ENCODE measurements at regions not wholly inside any gene's neighbourhood (a gene's known extent, or its start where the extent isn't known, plus 50 kb on each side); places are given as distances from the start of the nearest gene placed in this dataset.

DNA sequence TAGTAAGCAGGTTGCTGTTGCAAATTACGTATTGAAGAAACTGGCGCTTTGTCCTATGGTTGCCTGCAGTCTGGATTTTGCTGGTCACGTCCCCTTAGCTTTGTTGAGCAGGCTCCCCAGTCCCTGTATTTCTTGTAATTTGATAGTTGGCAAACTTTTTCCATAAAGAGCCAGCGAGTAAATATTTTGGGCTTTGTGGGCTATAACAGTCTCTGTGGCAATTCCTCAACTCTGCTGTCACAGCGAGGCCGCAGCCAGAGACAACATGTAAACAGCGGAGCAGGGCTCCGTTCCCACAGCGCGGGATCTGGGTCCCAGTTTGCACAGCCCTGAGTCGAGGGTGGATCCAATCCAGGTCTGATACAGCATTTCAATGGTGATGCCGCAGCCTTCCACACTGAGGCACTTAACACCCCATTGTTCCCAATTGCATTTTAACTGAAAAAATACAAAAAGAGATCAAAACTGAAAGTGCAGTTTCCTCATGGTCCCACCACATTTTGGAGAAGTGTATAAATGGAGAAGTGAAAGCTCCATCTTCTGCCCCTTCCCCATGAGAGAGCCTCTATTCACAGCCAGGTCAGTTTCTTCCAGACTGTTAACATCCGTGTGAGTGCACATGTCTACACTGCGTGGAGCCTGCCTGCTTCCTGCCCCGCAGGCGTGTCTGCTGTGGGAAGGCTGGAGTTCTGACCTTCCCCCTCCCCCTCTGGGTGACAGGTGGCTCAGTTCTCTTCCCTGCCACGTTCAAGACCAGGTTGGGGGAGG is 89.1 kb downstream of the RPS6KA4 start:
- intact Hi-C loops (cut with micrococcal nuclease): loop anchor here (2.0 kb wide), 1 partner anchor 89 kb away; the partner anchor contains the start of gene RPS6KA4
- POLR2A ChIA-PET: no interaction called here

DNA sequence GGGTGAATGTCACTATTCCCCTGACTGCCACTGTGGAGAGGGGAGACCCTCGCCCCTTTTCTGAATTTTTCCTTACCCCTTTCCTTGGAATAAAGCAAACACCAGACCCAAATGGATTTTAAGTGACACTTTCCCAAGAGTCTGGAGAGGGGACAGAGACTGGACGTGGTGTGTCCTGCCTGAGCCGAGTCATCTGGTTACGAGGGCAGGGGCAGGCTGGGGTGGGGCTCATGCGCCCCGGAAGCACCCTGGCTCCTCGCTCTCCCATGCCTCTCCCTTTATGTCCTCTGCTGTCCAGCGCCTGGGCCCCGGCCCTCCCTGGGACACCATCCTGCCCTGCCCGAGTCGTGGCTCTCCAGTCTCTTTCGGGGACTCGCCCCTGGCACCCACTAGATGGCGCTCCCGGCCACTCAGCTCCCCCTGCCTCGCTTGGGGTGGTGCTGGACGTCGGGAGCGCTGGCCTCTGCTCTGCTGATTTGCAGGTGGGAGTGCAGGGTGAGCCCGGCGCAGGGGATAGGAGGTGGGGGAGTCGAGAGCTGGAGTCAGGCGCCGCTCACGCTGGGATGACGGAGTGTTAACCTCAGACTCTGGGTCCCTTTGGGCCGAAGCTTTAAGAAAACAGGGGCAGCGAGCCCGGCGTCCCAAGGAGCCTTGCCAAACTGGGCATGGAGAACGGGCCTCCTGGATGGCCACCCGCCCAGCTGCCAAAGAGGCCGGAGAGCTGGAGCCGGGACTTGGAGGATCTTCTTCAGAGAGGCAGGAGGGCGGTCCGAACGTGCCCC is 89.8 kb downstream of the RPS6KA4 start:
- intact Hi-C loops (cut with micrococcal nuclease): loop anchor here (1.0 to 2.0 kb wide), 2 partner anchors 90 to 275 kb away; partner anchors contain the start of genes NRXN2 and RPS6KA4
- peak overlapping the region; percentile 57 for H3K4me3 Mint-ChIP-seq
- peaks cover 13% of the 10 kb centered on the region for H3K4me1 Mint-ChIP-seq (ENCODE audit: low read depth)
- H3K27ac Mint-ChIP-seq: no peak overlapping the region
- H3K9me3 Mint-ChIP-seq: no peaks in the 10 kb centered on the region
- ChIA-PET POLR2A (interaction anchor here (0.9 kb wide), 1 partner anchor 89 kb away, joined by 3 read pairs; no protein-coding TSS in a partner anchor), CTCF (interaction anchor here (0.6 to 3.1 kb wide), 53 partner anchors 9 to 278 kb away, joined by 3 to 39 read pairs (median 4); partner anchors contain the start of genes PRDX5, RPS6KA4 and TRMT112)
- H3K36me3 Mint-ChIP-seq: no peaks in the 10 kb centered on the region
- H3K27me3 Mint-ChIP-seq: peaks cover 17% of the 10 kb centered on the region
- DNase-seq: peak; percentile 84

More for the DNA sequence above, 89.1 kb downstream of the RPS6KA4 start:
- CTCF ChIA-PET: interaction anchor here (0.7 to 3.1 kb wide), 26 partner anchors 10 to 205 kb away, joined by 3 to 39 read pairs (median 8); partner anchors contain the start of genes PRDX5, RPS6KA4 and TRMT112
- H3K4me1 Mint-ChIP-seq (ENCODE audit: low read depth): peaks cover 13% of the 10 kb centered on the region
- no peaks in the 10 kb centered on the region for H3K36me3 Mint-ChIP-seq
- no peak for DNase-seq
- no peak overlapping the region for H3K27ac Mint-ChIP-seq
- peaks cover 17% of the 10 kb centered on the region for H3K27me3 Mint-ChIP-seq
- H3K9me3 Mint-ChIP-seq: no peaks in the 10 kb centered on the region
- H3K4me3 Mint-ChIP-seq: no peak overlapping the region

DNA sequence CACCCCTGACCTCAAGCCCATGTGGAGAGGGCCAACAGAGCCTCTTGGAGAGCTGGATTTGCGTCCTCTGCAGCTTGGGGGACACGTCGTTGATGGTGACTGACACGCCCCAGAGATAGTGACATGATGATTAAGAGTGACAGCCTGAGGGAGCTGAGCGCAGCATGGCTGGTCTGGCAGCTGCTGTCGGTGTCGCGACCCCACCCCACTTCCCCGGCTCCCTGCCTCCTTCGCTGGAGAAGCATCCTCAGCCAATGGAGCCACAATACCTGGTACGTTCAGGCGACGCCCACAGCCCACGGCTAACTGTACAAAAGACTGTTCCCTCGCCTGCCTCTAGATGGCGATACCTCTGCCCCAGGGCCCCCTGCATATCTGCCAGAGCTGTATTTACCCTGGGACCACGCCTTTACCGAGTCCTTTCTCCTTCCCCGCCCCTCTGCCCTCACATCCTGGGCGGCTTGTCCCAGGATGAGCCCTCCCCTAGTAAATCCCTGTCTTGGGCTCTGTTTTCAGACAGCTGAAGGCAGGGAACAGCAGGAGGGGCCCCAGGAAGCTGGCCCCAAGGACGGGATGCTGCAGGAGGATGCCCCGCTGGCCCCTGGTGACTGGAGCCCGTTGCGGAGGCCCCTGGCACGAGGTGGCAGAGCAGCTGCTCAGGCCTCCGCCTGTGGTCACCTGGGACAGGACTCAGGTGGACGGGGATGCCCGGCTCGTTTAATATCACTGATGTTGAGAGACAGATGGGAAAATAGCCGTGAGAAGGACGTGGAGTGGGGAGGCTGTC is 90.6 kb downstream of the RPS6KA4 start:
- CTCF ChIA-PET: interaction anchor here (0.6 to 3.1 kb wide), 54 partner anchors 9 to 277 kb away, joined by 3 to 39 read pairs (median 4); partner anchors contain the start of genes PRDX5, RPS6KA4 and TRMT112
- peaks cover 13% of the 10 kb centered on the region for H3K4me1 Mint-ChIP-seq (ENCODE audit: low read depth)
- H3K36me3 Mint-ChIP-seq: no peaks in the 10 kb centered on the region
- H3K4me3 Mint-ChIP-seq: peak overlapping the region; percentile 49
- no peak overlapping the region for H3K27ac Mint-ChIP-seq
- no peaks in the 10 kb centered on the region for H3K9me3 Mint-ChIP-seq
- POLR2A ChIA-PET: interaction anchor here (0.9 kb wide), 1 partner anchor 90 kb away, joined by 3 read pairs; no protein-coding TSS in a partner anchor
- H3K27me3 Mint-ChIP-seq: peaks cover 17% of the 10 kb centered on the region
- intact Hi-C loops (cut with micrococcal nuclease): loop anchor here (1.0 to 2.0 kb wide), 2 partner anchors 91 to 274 kb away; partner anchors contain the start of genes NRXN2 and RPS6KA4
- peak; percentile 82 for DNase-seq

DNA sequence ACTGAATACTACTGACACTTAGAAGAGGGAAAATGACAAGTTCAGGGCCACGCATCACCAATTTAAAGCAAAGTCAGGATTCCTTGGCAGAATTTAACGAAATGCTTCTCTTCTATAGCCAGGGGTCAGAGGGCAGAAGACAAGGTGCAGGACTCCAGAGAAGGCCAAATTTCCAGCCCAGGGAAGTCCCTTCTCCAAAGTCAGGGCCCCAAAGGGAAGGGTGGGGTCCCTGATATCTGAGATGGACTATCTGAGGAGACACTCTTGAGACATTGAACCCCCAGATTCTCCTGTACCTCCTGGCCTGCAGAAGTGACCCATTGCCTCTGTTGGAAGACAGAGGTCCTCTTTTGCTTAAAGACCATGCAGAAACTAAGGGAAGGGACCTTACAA is 91.2 kb downstream of the RPS6KA4 start:
- Mint-ChIP-seq H3K4me3 (no peak overlapping the region), H3K36me3 (no peaks in the 10 kb centered on the region), H3K27me3 (peaks cover 14% of the 10 kb centered on the region), H3K4me1 (ENCODE audit: low read depth) (peaks cover 13% of the 10 kb centered on the region), H3K27ac (no peak overlapping the region), H3K9me3 (no peaks in the 10 kb centered on the region)
- POLR2A ChIA-PET: no interaction called here
- CTCF ChIA-PET: interaction anchor here (0.6 to 3.1 kb wide), 31 partner anchors 8 to 255 kb away, joined by 3 to 39 read pairs (median 6); partner anchors contain the start of genes PRDX5 and TRMT112
- intact Hi-C loops (cut with micrococcal nuclease): no loop called here
- no peak for DNase-seq

DNA sequence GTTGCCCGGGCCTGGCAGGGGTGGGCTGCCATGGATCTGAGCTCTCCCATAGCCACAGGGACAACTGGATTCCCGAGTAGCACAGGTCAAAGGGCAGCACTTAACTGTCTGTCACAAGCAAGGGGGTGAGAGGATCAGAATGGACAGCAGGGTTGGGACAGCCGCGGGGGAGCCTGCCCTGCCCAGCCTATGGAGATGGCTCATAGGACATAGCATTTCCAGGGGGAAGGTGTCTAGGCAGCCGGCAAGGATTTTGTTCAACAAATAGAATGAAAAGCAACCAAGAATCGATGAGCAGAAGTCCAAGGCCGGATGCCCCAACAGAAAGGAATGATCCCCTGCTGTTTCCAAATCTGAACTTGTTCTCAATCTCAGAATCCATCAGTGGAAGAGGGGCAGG is 92.9 kb downstream of the RPS6KA4 start:
- H3K4me3 Mint-ChIP-seq: no peak overlapping the region

DNA sequence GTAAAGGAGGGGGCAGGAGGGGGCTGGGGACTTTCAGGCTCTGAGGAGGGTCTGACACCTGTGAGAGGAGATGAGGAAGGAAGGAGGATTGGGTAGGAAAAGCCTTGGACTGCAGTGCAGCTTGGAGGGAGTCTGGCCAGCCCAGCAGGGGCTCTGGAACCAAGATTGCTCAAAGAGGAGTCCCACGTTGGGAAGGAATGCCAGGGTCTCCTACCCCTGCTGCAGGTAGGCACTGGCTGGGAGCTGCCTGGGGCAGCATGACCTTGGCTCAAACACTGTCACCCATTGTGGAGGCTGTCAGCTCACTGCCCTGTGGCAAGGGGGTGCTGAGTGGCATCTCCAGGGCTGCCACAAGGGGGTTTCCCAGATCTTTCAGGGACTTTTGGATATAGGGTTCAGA is 94.5 kb downstream of the RPS6KA4 start:
- H3K4me3 Mint-ChIP-seq: no peak overlapping the region
- H3K27me3 Mint-ChIP-seq: peaks cover 4% of the 10 kb centered on the region
- CTCF ChIA-PET: interaction anchor here (0.6 kb wide), 1 partner anchor 37 kb away, joined by 3 read pairs; no protein-coding TSS in a partner anchor
- H3K4me1 Mint-ChIP-seq (ENCODE audit: low read depth): peaks cover 9% of the 10 kb centered on the region
- H3K36me3 Mint-ChIP-seq: no peaks in the 10 kb centered on the region
- POLR2A ChIA-PET: no interaction called here
- no peak for DNase-seq
- H3K27ac Mint-ChIP-seq: no peak overlapping the region
- H3K9me3 Mint-ChIP-seq: no peaks in the 10 kb centered on the region
- intact Hi-C loops (cut with micrococcal nuclease): no loop called here

More for the DNA sequence above, 92.9 kb downstream of the RPS6KA4 start:
- ChIA-PET POLR2A (no interaction called here), CTCF (interaction anchor here (0.9 to 1.0 kb wide), 2 partner anchors 15 to 184 kb away, joined by 3 to 5 read pairs; no protein-coding TSS in a partner anchor)
- peaks cover 12% of the 10 kb centered on the region for H3K27me3 Mint-ChIP-seq
- H3K4me1 Mint-ChIP-seq (ENCODE audit: low read depth): peaks cover 13% of the 10 kb centered on the region
- H3K9me3 Mint-ChIP-seq: no peaks in the 10 kb centered on the region
- intact Hi-C loops (cut with micrococcal nuclease): no loop called here
- DNase-seq: no peak
- H3K36me3 Mint-ChIP-seq: no peaks in the 10 kb centered on the region
- H3K27ac Mint-ChIP-seq: no peak overlapping the region

DNA sequence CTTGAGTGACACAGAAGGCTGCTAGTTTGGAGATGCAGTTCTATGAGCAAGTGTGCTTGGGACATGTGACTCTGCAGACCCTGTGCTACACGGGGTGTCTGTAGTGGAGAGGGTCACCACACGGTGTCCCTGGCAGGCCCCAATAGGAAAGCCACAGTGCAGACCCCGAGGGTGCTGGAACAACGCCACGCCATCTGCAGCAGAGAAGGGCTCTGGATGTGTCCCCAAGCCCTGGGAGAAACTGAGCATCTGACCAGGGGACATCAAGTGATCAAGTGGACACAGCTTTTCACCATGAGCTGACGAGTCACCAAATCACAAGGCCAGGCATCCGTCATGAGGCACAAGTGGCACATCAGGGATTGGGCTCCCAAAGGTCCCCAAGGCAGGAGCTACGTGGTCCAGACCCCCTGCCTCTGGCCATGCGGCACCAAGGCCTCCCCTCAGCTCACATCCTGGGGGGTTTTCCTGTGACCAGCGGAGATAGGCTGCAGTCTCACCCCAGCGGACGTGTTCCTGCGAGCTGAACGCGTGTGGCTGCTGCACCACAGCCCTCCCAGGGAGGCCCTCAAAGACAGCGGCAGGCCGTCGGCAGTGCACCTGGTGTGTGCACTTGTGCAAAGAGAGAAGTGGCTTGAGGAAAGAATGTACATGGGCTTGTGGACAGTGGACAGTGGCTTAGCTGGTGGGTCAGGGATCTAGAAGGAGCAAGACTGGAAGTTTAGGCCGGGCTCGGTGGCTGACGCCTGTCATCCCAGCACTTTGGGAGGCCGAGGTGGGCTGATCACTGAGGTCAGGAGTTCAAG is 96.7 kb downstream of the RPS6KA4 start:
- ChIA-PET POLR2A (no interaction called here), CTCF (no interaction called here)
- intact Hi-C loops (cut with micrococcal nuclease): no loop called here
- no peak overlapping the region for H3K27ac Mint-ChIP-seq
- H3K9me3 Mint-ChIP-seq: no peaks in the 10 kb centered on the region
- no peaks in the 10 kb centered on the region for H3K4me1 Mint-ChIP-seq (ENCODE audit: low read depth)
- no peak for DNase-seq
- H3K4me3 Mint-ChIP-seq: no peak overlapping the region
- H3K36me3 Mint-ChIP-seq: no peaks in the 10 kb centered on the region
- H3K27me3 Mint-ChIP-seq: no peaks in the 10 kb centered on the region

DNA sequence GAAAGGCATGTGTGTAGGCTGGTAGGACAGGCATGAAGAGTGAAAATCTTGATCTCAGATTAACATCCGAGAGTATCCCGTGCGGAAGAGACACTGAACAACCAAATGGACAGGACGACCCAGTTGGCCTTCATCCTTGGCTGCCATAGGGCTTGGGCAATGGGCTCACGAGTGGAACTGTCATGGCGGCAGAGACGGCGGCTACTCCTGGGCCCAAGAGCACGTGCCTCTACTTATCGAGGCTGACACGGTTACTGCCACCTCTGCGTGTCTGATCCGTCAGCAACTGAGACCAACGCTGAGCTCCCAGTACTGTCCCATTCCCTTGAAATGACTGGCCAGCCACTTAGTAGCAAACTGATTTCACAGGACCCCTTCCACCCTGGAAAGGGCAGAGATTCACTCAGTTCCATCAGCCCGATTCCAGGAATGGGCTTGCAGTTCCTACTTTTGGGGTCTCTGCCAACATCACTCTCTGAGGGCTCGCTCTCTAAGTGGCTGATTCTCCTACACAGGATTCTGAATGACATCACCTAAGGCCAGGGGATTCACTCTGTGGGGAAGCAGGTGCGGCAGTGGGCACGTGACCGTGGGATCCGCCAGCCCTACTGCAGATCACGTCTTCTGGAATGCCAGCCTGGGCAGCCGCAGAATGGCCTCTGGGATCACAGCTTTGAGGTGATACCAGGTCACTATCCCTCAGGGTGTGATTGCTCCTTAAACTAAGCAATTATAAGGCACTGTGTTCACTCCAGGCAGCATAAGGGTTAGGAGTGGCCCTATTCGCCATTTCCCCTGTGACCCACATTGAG is 97.8 kb downstream of the RPS6KA4 start:
- intact Hi-C loops (cut with micrococcal nuclease): no loop called here
- no peaks in the 10 kb centered on the region for H3K4me1 Mint-ChIP-seq (ENCODE audit: low read depth)
- ChIA-PET POLR2A (no interaction called here), CTCF (interaction anchor here (2.6 kb wide), 1 partner anchor 7 kb away, joined by 17 read pairs; no protein-coding TSS in a partner anchor)
- no peaks in the 10 kb centered on the region for H3K9me3 Mint-ChIP-seq
- no peaks in the 10 kb centered on the region for H3K36me3 Mint-ChIP-seq
- H3K4me3 Mint-ChIP-seq: no peak overlapping the region
- no peaks in the 10 kb centered on the region for H3K27me3 Mint-ChIP-seq
- DNase-seq: no peak
- H3K27ac Mint-ChIP-seq: no peak overlapping the region

DNA sequence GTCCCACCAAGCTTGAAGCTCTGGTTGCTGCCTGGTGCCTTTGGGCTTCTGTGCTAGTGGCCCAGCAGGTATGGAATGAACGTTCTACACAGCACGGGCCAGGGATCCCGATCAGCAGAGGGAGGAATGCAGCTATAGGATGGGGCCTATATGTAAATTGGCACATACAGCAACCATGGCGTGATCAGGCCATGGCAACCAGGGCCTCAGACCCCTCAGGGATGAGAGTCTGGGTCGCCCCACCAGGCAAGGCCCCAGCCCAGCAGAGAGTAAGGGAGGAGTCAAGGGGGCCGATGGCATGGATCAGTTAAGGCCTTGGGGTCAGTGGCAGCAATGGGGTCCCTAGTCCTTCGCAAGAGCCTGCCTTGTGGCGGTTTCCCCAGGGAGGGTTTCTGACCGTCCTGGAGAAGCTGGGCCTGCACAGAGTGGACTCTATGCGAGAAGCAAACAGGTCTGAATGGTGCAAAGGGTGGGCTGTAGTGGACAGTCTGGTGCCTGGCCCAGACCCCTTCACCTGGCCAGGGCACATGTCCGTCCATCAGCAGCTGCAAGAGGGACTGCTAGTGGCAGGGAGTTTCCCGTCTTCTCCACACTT is 98.2 kb upstream of the SLC22A11 start:
- Mint-ChIP-seq H3K27me3 (no peaks in the 10 kb centered on the region), H3K9me3 (no peaks in the 10 kb centered on the region), H3K36me3 (no peaks in the 10 kb centered on the region), H3K4me1 (ENCODE audit: low read depth) (no peaks in the 10 kb centered on the region), H3K4me3 (no peak overlapping the region), H3K27ac (no peak overlapping the region)
- CTCF ChIA-PET: interaction anchor here (2.6 kb wide), 1 partner anchor 8 kb away, joined by 17 read pairs; no protein-coding TSS in a partner anchor
- DNase-seq: no peak
- intact Hi-C loops (cut with micrococcal nuclease): no loop called here
- POLR2A ChIA-PET: no interaction called here

DNA sequence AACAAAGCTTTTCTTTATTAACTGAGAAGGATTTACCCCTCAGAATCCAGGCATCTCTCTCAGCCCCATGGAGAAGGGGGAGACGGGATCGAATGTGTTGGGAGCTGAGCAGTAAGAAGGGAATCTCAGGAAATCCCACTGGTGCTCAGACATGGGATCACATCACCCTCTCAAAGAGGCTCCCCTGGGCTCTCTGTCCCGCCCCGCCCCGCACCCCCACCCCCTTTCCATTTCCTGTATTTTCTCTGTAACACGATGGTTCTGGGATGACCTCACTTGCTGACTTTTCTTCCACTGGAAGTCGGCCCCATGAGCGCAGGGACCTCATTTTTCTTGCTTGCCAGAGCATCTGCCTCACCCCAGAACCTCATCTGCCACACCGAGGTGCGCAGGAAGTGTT is 96.7 kb upstream of the SLC22A11 start:
- ChIA-PET POLR2A (no interaction called here), CTCF (interaction anchor here (2.6 kb wide), 1 partner anchor 10 kb away, joined by 17 read pairs; no protein-coding TSS in a partner anchor)
- no peaks in the 10 kb centered on the region for H3K27me3 Mint-ChIP-seq
- no peaks in the 10 kb centered on the region for H3K4me1 Mint-ChIP-seq (ENCODE audit: low read depth)
- intact Hi-C loops (cut with micrococcal nuclease): no loop called here
- DNase-seq: no peak
- H3K36me3 Mint-ChIP-seq: no peaks in the 10 kb centered on the region
- H3K4me3 Mint-ChIP-seq: no peak overlapping the region
- no peaks in the 10 kb centered on the region for H3K9me3 Mint-ChIP-seq
- no peak overlapping the region for H3K27ac Mint-ChIP-seq
